ENCODE measurements at regions not wholly inside any gene's neighbourhood (a gene's known extent, or its start where the extent isn't known, plus 50 kb on each side); places are given as distances from the start of the nearest gene placed in this dataset.

GRCh38 chr1:102655034-102655433 is 453.3 kb downstream of the COL11A1 start:
- H3K4me2 ChIP-seq (ENCODE audit: low read depth, low read length): no peak overlapping the region
- CTCF ChIA-PET: no interaction called here

More at GRCh38 chr1:102655034-102655433, 453.3 kb downstream of the COL11A1 start:
- Histone ChIP-seq H2AK9ac (replicated peaks; ENCODE audit: low read depth, low read length, poor library complexity) (no peak overlapping the region), H4K8ac (ENCODE audit: low read depth in 2 of 2, low read length in 2 of 2) (no peak overlapping the region), H4K5ac (ENCODE audit: low read depth, low read length) (no peak overlapping the region), H2BK20ac (ENCODE audit: low read depth, low read length) (no peak overlapping the region), H2BK5ac (ENCODE audit: low read depth, low read length, poor library complexity, severe bottlenecking) (no peak overlapping the region), H2BK15ac (ENCODE audit: low read depth, low read length) (no peak overlapping the region), H3K9me3 (ENCODE audit: control insufficient read depth, insufficient read depth, low read length) (peaks cover 2% of the 10 kb centered on the region; the same call in 1 of the 2 replicates), H3K79me1 (ENCODE audit: low read depth in 1 of 2, low read length in 2 of 2) (no peaks in the 10 kb centered on the region), H3K9ac (ENCODE audit: low read depth, low read length) (no peak overlapping the region), H2AK5ac (ENCODE audit: low read depth, low read length) (no peak overlapping the region), H3K4me3 (ENCODE audit: insufficient read depth, low read depth, low read length) (no peak overlapping the region), H3K36me3 (ENCODE audit: control insufficient read depth, insufficient read depth, low read length) (no peaks in the 10 kb centered on the region), H4K91ac (ENCODE audit: insufficient read depth, low read depth, low read length) (no peak overlapping the region), H3K23ac (ENCODE audit: low read depth, low read length) (no peak overlapping the region), H2BK120ac (ENCODE audit: low read depth, low read length) (no peak overlapping the region), H2AFZ (replicated peaks; ENCODE audit: low read length, poor library complexity) (no peak overlapping the region), H3K27me3 (ENCODE audit: control insufficient read depth, insufficient read depth, low read length) (no peaks in the 10 kb centered on the region), H3K4ac (ENCODE audit: low read depth, low read length) (no peak overlapping the region), H3K27ac (ENCODE audit: insufficient read depth, low read length) (no peak overlapping the region), H3K14ac (replicated peaks; ENCODE audit: low read depth, low read length) (no peak overlapping the region), H4K20me1 (ENCODE audit: insufficient read depth, low read length) (no peaks in the 10 kb centered on the region), H3K4me1 (ENCODE audit: control insufficient read depth, insufficient read depth, low read length) (no peaks in the 10 kb centered on the region), H3K9me1 (ENCODE audit: insufficient read depth, low read length) (no peaks in the 10 kb centered on the region), H3K18ac (ENCODE audit: low read depth, low read length) (no peak overlapping the region), H3K56ac (ENCODE audit: extremely low read depth, insufficient read depth, low read length) (no peak overlapping the region)
- no TSS peak for BruUV-seq (replicated peaks)
- ATAC-seq (ENCODE audit: low read depth) (no peak), DNase-seq (no peak)
- POLR2A ChIA-PET (ENCODE audit: unreplicated experiment): no interaction called here
- 78% methylated on average over 2 of the region's 8 CpGs; no CpG with 5 or more reads in 1 of the 2 experiments for WGBS, 2 experiments (ENCODE audit: extremely low coverage in 2 of 2, insufficient read length in 1 of 2)
- intact Hi-C loops (cut with micrococcal nuclease) (no loop called here), dilution Hi-C loops (cut with HindIII; ENCODE audit: low sequenced_read_pairs, unreplicated experiment) (no loop called here), in situ Hi-C loops (cut with MboI; ENCODE audit: low sequenced_read_pairs) (no loop called here)
- TF ChIP-seq POLR2A (IDR thresholded peaks at IDR 0.05; ENCODE audit: low read depth, low read length): no peak
- no peak for TF ChIP-seq SMC3 (IDR thresholded peaks at IDR 0.05; ENCODE audit: low read depth, low read length)
- no peak for TF ChIP-seq MAFK (IDR thresholded peaks at IDR 0.05; ENCODE audit: low read depth, low read length)
- TF ChIP-seq RAD21 (IDR thresholded peaks at IDR 0.05; ENCODE audit: low read length): no peak
- TF ChIP-seq, protein P1, sequence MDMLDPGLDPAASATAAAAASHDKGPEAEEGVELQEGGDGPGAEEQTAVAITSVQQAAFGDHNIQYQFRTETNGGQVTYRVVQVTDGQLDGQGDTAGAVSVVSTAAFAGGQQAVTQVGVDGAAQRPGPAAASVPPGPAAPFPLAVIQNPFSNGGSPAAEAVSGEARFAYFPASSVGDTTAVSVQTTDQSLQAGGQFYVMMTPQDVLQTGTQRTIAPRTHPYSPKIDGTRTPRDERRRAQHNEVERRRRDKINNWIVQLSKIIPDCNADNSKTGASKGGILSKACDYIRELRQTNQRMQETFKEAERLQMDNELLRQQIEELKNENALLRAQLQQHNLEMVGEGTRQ (IDR thresholded peaks at IDR 0.05; ENCODE audit: low read depth, low read length): no peak
